ENCODE measurements at regions not wholly inside any gene's neighbourhood (a gene's known extent, or its start where the extent isn't known, plus 50 kb on each side); places are given as distances from the start of the nearest gene placed in this dataset.

DNA sequence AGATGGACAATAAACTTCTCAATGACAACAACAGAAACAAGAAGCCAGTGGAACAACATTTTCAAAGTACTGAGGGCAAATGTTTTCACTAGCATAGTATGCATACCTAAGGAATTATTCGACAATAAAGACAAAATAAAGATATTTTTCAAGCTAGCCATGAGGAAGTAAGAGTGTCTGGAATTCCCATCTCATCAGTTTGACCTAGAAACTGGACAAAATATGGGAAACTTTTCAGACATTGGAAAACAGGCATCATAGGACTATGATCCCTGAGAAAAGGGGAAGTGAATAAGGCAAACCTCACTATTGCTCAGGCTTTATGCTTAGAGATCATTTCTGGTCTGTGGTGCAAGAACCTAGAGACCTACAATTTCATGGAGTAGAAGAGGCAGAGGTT, 86.3 kb downstream of the OAT start:
- no peaks in the 10 kb centered on the region for H3K4me1 Mint-ChIP-seq (ENCODE audit: low read depth)
- DNase-seq (no peak), ATAC-seq (no peak)
- H3K27me3 Mint-ChIP-seq (ENCODE audit: low read depth): peaks cover 6% of the 10 kb centered on the region
- no peak overlapping the region for H3K4me3 Mint-ChIP-seq
- H3K36me3 Mint-ChIP-seq (ENCODE audit: insufficient read depth): no peaks in the 10 kb centered on the region
- H3K9me3 Mint-ChIP-seq: peaks cover 14% of the 10 kb centered on the region

DNA sequence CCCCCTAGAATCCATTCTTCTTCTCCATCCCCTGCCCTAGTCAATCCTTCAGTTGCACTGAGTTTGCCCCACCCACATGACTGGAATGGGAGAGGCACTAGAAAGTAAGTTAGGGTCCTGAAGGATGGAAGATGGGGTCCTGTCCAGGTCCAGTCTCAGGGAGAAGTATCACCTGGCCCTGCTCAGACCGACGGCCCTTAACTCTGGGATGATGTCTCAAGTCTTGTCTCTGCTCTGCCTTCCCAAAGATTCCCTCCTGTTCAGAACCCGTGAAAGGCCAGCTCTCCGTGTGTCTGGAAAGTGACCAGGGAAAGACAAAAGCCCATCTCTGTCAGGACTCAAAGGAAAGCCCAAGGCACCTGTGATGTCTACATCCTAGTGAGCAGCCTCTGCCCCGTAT, 88.8 kb downstream of the OAT start:
- no peak overlapping the region for H3K4me3 Mint-ChIP-seq
- no peak for ATAC-seq
- H3K36me3 Mint-ChIP-seq (ENCODE audit: insufficient read depth): no peaks in the 10 kb centered on the region
- H3K4me1 Mint-ChIP-seq (ENCODE audit: low read depth): no peaks in the 10 kb centered on the region
- H3K9me3 Mint-ChIP-seq: peaks cover 14% of the 10 kb centered on the region
- DNase-seq: no peak
- peaks cover 12% of the 10 kb centered on the region for H3K27me3 Mint-ChIP-seq (ENCODE audit: low read depth)

DNA sequence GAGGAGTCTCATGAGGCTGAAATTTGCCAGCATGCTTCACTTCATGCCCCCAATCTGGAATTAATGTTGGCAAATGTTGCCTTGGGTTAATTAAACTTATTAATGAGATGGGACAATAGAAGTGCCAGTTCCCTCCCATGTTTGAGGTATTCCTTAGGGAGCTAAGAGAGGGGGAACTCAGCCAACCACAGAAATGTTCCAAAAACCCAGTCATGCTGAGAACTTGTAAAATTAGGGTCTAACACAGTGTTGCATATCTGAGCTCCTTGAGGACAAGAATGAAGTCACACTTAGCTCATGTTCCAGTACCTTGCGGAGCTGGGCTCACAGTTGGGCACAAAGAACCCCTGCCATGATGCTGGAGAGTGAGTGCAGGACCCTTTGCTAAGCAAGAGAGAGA, 89.4 kb downstream of the OAT start:
- no peak for ATAC-seq
- peaks cover 12% of the 10 kb centered on the region for H3K27me3 Mint-ChIP-seq (ENCODE audit: low read depth)
- H3K9me3 Mint-ChIP-seq: peaks cover 14% of the 10 kb centered on the region
- DNase-seq: no peak
- H3K4me3 Mint-ChIP-seq: no peak overlapping the region
- no peaks in the 10 kb centered on the region for H3K36me3 Mint-ChIP-seq (ENCODE audit: insufficient read depth)
- no peaks in the 10 kb centered on the region for H3K4me1 Mint-ChIP-seq (ENCODE audit: low read depth)

DNA sequence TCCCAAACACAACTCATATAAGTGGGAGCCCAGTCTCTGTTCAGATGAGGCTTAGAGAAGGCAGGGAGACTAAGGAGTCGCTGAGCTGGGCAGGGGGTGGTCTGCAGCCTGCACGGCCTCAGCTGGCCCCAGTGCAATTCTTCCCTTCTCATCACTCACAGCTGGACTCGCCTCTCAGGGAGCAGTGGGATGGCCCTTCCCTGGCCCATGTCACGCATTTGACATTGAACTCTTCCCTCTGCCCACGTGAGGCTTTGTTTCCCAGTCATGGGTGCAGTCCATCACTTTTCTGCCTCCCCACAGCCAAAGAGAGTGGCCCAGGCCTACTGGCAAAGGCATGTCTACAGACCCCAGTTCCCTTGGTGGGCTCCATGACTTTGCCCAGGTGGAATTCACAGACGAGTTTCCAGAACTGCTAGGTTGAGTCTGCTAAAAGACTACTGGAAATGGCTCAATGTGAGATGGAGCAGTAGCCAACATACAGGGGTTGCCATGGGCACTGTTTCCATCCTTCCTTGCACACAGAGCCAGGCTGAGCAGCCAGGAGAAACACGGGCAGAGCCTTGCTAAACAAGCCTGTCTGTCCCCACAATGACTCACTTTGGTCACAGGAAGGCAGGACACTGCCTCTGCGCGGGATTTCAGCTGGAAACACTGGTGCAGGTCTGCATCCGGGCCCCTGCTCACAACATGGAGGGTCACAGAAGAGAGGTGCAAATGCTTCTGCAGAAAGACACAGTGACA, 90.1 kb downstream of the OAT start:
- Mint-ChIP-seq H3K4me3 (no peak overlapping the region), H3K4me1 (ENCODE audit: low read depth) (no peaks in the 10 kb centered on the region), H3K36me3 (ENCODE audit: insufficient read depth) (no peaks in the 10 kb centered on the region), H3K27me3 (ENCODE audit: low read depth) (peaks cover 16% of the 10 kb centered on the region), H3K9me3 (peaks cover 14% of the 10 kb centered on the region)
- ATAC-seq: no peak
- DNase-seq: no peak

DNA sequence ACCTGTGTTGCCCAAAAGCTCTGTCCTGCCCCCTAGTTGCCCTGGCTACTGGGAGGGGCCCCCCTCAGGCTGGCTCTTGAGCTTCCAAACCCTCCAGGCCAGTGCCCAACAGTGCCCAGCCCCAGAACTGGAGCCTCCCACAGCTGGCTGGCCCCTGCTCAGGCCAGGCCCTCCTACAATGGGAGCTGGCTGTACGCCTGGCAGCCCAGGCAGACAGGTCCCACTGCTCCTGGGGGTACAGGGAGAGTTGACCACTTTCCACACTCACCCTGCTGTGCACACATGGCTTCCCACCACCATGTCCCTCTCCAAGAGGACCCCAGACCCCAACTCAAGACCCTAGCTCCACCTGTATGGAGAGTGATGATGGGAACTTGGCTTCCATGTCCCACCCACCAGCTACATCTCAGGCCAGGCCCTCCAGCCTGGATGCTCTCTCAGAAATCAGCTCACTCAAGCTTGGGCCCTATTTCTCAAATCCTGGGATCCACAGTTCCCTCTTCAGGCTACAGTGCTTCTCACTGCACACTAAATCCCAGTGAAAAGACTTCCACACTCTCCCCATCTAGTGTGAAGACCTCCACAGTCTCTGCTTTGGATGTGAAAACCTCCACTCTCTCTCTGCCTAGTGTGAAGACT, 92.6 kb downstream of the OAT start:
- Mint-ChIP-seq H3K4me3 (no peak overlapping the region), H3K4me1 (ENCODE audit: low read depth) (no peaks in the 10 kb centered on the region), H3K27me3 (ENCODE audit: low read depth) (peaks cover 16% of the 10 kb centered on the region), H3K9me3 (peaks cover 4% of the 10 kb centered on the region), H3K36me3 (ENCODE audit: insufficient read depth) (no peaks in the 10 kb centered on the region)
- DNase-seq (no peak), ATAC-seq (no peak)

DNA sequence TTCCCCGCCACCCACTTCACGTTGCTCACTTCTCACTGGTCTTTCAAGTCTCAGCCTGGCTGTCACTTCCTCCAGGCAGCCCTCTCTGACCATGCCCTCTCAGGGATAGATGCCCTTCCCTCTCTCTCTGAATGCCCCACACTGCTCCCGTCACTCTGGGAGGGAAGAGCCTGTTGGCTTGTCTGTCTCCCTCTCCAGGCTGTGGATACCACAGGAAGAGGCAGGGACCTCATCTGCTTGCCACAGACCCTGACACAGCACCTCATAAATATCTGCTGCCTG, 93.1 kb downstream of the OAT start:
- H3K4me3 Mint-ChIP-seq: no peak overlapping the region
- ATAC-seq: no peak
- no peak for DNase-seq
- H3K36me3 Mint-ChIP-seq (ENCODE audit: insufficient read depth): no peaks in the 10 kb centered on the region
- no peaks in the 10 kb centered on the region for H3K4me1 Mint-ChIP-seq (ENCODE audit: low read depth)
- no peaks in the 10 kb centered on the region for H3K9me3 Mint-ChIP-seq
- H3K27me3 Mint-ChIP-seq (ENCODE audit: low read depth): peaks cover 16% of the 10 kb centered on the region

DNA sequence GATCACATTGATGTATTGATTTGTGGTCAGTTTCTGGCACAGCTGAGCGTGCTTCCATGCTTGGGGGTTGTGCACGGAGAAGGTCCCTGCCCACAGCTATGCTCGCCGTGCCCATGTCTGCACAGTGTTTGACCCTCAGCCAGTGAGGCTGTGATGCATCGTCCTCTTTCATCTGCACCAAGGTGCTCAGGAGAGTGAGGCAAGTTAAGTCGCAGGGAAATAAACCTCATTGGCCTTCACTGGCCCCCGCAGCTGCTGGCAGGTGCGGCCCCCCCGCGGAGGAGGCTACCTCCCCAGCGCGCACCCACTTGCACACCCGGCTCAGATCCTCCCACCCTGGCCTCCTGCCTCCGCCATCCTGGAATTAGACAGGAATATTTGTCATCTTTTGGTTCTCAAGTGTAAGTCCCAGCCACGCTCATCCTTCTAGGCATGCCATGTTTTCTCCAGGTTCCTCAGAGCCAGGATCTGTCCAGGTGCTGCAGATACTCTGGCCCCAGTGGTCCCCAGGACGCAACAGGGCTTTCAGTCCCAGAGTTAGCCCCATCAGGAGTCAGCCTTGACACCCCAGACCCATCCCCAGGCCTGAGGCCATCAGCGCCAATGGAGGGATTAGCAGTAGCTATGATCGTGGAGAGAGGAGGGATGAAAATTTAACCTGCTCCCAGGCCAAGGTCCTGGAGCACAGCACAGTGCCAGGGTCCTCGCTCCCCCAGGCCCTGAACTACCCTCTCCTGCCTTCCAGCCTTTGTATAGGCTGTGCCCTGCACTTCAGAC, 93.7 kb downstream of the OAT start:
- Mint-ChIP-seq H3K36me3 (ENCODE audit: insufficient read depth) (no peaks in the 10 kb centered on the region), H3K27me3 (ENCODE audit: low read depth) (peaks cover 16% of the 10 kb centered on the region), H3K4me3 (no peak overlapping the region), H3K9me3 (no peaks in the 10 kb centered on the region), H3K4me1 (ENCODE audit: low read depth) (no peaks in the 10 kb centered on the region)
- ATAC-seq (no peak), DNase-seq (no peak)

DNA sequence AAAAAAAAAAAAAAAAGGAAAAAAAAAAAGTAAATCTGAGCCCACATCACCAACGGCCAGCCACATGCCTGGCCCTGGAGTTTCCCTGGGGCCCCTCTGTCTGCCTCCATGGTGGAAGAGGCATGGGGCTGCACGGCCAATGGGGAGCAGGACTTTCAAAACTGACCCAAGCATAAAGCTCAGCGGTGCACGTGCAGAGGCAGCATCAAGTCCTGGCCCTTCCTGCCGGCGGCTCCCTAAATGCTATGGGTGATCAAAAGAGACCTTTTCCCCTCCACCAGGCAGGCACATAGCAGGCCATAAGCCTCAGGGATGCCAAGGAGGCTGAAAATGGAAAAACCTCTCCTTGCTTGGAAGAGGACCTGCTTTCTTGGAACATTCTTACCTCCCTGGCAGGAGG, 94.3 kb downstream of the OAT start:
- peaks cover 16% of the 10 kb centered on the region for H3K27me3 Mint-ChIP-seq (ENCODE audit: low read depth)
- H3K9me3 Mint-ChIP-seq: no peaks in the 10 kb centered on the region
- H3K4me1 Mint-ChIP-seq (ENCODE audit: low read depth): no peaks in the 10 kb centered on the region
- no peak for DNase-seq
- no peaks in the 10 kb centered on the region for H3K36me3 Mint-ChIP-seq (ENCODE audit: insufficient read depth)
- H3K4me3 Mint-ChIP-seq: no peak overlapping the region
- ATAC-seq: no peak

DNA sequence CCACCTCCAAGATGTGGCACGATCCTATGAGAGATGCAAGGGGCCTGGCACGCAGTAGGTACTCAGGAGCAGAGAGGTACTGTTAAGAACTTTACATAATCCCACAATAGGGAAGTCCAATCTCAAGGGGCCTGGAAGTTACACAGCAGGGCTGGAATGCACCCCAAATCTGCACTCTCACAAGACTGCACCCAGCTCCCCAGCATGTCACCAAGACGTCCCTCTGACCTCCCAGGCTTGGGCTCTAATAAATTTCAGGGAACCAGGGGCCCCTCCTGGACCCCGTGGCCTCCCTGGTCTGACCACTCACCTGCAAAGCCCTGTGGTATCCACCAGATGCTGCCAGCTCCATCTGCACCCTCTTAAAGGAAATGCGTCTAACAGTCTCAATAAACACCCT, 94.9 kb downstream of the OAT start:
- no peak for ATAC-seq
- Mint-ChIP-seq H3K9me3 (no peaks in the 10 kb centered on the region), H3K36me3 (ENCODE audit: insufficient read depth) (no peaks in the 10 kb centered on the region), H3K4me1 (ENCODE audit: low read depth) (no peaks in the 10 kb centered on the region), H3K4me3 (no peak overlapping the region), H3K27me3 (ENCODE audit: low read depth) (peaks cover 13% of the 10 kb centered on the region)
- DNase-seq: no peak

DNA sequence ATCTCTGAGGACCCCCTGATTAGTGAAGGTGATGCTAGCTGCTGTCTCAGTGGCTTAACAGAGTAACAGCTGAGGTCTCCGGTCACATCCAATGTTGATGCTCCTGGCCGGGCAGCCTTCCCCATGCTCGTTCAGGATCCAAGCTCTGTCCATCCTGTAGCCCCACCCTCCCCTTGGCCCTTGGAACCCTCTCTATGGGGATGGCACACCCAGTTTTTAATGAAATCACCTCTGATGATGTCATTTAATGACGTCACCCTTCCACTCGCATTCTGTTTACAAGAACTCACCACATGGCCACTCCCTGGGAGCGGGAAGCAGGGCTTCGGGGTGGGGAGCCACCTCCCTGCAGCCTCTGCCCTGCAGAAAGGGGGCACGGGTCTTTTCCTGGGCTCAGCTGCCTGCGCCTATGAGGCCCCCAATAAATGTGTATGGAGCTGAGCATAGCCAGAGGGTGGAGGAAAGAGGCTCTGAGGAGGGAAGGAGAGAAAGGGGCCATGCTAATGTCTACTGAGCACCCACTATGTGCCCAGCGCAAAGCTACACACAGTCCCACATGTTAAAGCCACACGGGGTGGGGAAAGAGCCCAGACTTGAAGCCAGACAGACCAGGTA, 95.5 kb downstream of the OAT start:
- H3K36me3 Mint-ChIP-seq (ENCODE audit: insufficient read depth): no peaks in the 10 kb centered on the region
- DNase-seq (no peak), ATAC-seq (no peak)
- peaks cover 10% of the 10 kb centered on the region for H3K27me3 Mint-ChIP-seq (ENCODE audit: low read depth)
- H3K9me3 Mint-ChIP-seq: no peaks in the 10 kb centered on the region
- no peak overlapping the region for H3K4me3 Mint-ChIP-seq
- H3K4me1 Mint-ChIP-seq (ENCODE audit: low read depth): no peaks in the 10 kb centered on the region

DNA sequence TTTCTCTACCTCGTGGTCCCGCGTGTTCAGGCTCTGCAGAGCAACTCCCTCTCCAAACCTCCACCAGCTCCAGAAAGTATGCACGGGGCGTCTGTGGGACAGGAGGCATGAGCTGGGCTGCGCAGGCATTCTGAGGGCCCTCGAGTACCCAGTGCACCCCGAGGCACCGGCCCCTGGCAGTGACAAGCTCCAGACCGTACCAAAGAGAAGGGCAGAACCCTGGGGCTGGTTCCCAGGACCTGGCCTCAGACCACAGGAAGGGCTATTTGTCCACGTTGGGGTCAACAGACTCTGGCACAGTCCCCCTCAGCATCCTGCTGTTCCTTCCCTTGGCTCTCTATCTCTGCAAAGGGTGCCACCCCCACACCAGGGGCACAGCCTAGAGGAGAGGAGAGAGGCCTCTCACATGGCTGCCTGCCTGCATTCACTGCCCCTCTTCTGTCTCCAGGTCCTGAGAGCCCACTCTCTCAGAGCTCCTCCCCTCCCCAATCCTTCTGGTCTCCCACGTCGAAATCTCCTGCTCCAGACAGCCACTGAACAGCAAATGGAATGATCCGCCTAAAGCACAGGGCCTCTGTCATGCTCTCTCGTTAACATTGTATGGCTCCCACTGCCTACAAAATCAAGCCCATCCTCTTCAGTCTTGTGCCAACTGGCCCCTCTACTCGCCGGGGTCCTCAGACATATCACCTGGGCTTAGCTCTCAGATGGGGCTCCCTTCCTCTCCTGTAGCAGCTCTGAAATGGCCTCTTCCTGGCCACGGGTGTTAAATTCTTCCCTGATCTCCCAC, 96.3 kb downstream of the OAT start:
- ATAC-seq: no peak
- H3K4me3 Mint-ChIP-seq: no peak overlapping the region

DNA sequence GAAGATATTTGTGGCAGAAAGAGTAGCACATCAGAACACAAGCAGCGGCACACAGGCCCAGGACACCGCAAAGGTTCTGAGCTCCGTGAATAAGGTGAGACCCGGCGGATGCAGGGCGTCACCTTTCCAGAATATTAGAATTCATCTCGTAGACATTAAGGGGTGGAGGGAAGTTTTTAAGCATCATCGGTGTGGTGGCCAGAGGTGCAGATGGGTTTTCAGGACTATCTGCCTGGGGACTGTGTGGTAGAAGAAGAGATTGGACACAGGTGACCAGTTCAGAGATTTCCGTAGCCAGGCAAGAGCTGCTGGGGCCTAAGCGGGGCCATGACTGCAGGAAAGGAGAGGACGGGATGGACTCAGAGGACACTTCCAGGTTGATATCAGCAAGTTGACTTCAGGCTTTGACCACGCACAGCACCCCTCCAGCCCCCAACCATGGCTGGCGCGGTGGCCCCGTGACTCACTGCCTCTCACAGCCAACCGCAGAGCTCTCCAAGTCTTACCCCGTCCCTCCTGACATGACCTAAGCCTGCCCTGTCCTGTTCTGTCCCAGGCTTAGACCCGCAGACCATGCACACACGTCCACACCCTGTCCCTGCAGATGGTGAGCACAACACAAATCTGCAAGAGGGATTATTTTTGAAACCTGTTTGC, 97.2 kb downstream of the OAT start:
- Mint-ChIP-seq H3K4me1 (ENCODE audit: low read depth) (no peaks in the 10 kb centered on the region), H3K36me3 (ENCODE audit: insufficient read depth) (no peaks in the 10 kb centered on the region), H3K9me3 (no peaks in the 10 kb centered on the region), H3K4me3 (no peak overlapping the region), H3K27me3 (ENCODE audit: low read depth) (peaks cover 4% of the 10 kb centered on the region)
- no peak for ATAC-seq
- no peak for DNase-seq

More for the DNA sequence above, 96.3 kb downstream of the OAT start:
- Mint-ChIP-seq H3K4me1 (ENCODE audit: low read depth) (no peaks in the 10 kb centered on the region), H3K9me3 (no peaks in the 10 kb centered on the region), H3K36me3 (ENCODE audit: insufficient read depth) (no peaks in the 10 kb centered on the region), H3K27me3 (ENCODE audit: low read depth) (peaks cover 10% of the 10 kb centered on the region)
- DNase-seq: no peak

DNA sequence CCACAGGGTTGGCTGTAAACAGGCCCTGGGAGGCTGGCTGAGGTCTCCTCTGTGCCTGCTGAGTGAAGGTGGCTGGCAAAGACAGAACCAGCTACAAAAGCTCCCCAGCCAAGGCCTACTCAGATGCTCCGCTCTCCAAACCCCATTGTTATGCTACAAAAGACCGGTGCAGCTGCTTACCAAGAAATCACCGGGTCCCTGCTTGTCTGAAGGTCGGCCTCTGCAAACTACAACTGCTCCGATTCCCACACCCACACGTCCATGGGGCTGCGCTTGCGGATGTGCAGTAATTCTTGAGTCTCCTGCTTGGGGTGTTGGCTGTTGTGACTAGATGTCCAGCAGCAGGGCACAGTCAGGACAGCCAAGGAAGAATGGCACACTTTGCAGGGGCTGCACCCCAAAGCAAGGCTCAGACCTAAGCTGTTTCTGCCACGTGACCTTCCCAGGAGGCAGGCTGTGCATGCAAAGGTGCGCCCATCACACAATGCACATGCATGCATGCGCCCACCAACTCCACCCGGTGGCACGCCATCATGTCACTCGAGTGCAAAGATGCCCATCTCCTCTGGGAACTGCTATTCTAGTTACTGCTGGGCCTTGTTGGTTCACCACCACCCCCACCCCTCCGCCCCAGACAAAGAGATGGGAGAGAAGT, 97.8 kb downstream of the OAT start:
- Mint-ChIP-seq H3K4me1 (ENCODE audit: low read depth) (no peaks in the 10 kb centered on the region), H3K36me3 (ENCODE audit: insufficient read depth) (no peaks in the 10 kb centered on the region), H3K4me3 (no peak overlapping the region), H3K27me3 (ENCODE audit: low read depth) (peaks cover 4% of the 10 kb centered on the region), H3K9me3 (no peaks in the 10 kb centered on the region)
- ATAC-seq (no peak), DNase-seq (no peak)
